Loucy (cell line): ENCODE measurements at regions not wholly inside any gene's neighbourhood (a gene's known extent, or its start where the extent isn't known, plus 50 kb on each side); places are given as distances from the start of the nearest gene placed in this dataset.

Experiments used
- H2AFZ ChIP-seq: fragments of 200-600 bp; sonication (generic); 2 replicates; pipeline ENCODE4 v1.6.0; 2016; ENCODE audit warnings: antibody characterized with exemption, mild to moderate bottlenecking, low read length, moderate library complexity
- H3F3A ChIP-seq: fragments of 200-600 bp; 2 replicates; pipeline ENCODE4 v1.6.0; 2016; ENCODE audit warnings: antibody characterized with exemption, low read depth, mild to moderate bottlenecking
- H3K27me3 ChIP-seq: fragments of 200-600 bp; sonication (generic); 2 replicates; pipeline ENCODE4 v1.6.1; 2014; ENCODE audit warnings: low read length, mild to moderate bottlenecking; ENCODE audit not compliant: insufficient read depth, poor library complexity, severe bottlenecking
- H3K36me3 ChIP-seq: fragments of 200-600 bp; sonication (generic); 2 replicates; pipeline ENCODE4 v1.6.1; 2016; ENCODE audit warnings: low read length; ENCODE audit not compliant: insufficient read depth
- H3K4me1 ChIP-seq: fragments of 200-600 bp; sonication (generic); 2 replicates; pipeline ENCODE4 v1.5.1; 2014; ENCODE audit warnings: low read length, mild to moderate bottlenecking; ENCODE audit not compliant: insufficient read depth, poor library complexity, severe bottlenecking
- H3K4me2 ChIP-seq: fragments of 200-600 bp; sonication (generic); 2 replicates; pipeline ENCODE4 v1.6.0; 2014; ENCODE audit warnings: antibody characterized with exemption, low read length, low read depth, mild to moderate bottlenecking; ENCODE audit not compliant: poor library complexity, severe bottlenecking
- H3K4me3 ChIP-seq: fragments of 200-600 bp; sonication (generic); 2 replicates; pipeline ENCODE4 v1.5.1; 2014; ENCODE audit warnings: low read length, mild to moderate bottlenecking, mixed read lengths; ENCODE audit not compliant: poor library complexity, severe bottlenecking
- H3K79me2 ChIP-seq: fragments of 200-600 bp; sonication (generic); 2 replicates; pipeline ENCODE4 v1.6.1; 2014; ENCODE audit warnings: low read length; ENCODE audit not compliant: insufficient read depth
- H3K9ac ChIP-seq: fragments of 200-600 bp; sonication (generic); 2 replicates; pipeline ENCODE4 v1.6.0; 2014; ENCODE audit warnings: mild to moderate bottlenecking, low read depth, low read length, moderate library complexity; ENCODE audit not compliant: poor library complexity, severe bottlenecking
- H3K9me2 ChIP-seq: fragments of 200-600 bp; sonication (generic); replicated peaks from 2 replicates; pipeline ENCODE4 v1.6.1; 2016; ENCODE audit warnings: low read depth, low read length, mixed read lengths
- H3K9me3 ChIP-seq: fragments of 200-600 bp; sonication (generic); 2 replicates; pipeline ENCODE4 v1.6.1; 2014; ENCODE audit warnings: mild to moderate bottlenecking, antibody characterized with exemption, low read length, low read depth; ENCODE audit not compliant: insufficient read depth
- H4K20me1 ChIP-seq: fragments of 200-600 bp; sonication (generic); 2 replicates; pipeline ENCODE4 v1.6.0; 2014; ENCODE audit warnings: antibody characterized with exemption, low read length, mild to moderate bottlenecking; ENCODE audit not compliant: insufficient read depth, poor library complexity, severe bottlenecking
- EZH2phosphoT487 ChIP-seq: fragments of 200-600 bp; IDR thresholded peaks from 2 replicates; pipeline ENCODE4 v1.6.1; 2018; ENCODE audit warnings: antibody characterized with exemption, mild to moderate bottlenecking, moderate library complexity, borderline replicate concordance
- TF ChIP-seq, protein P1 (sequence below): fragments of 200-600 bp; sonication (generic); conservative IDR thresholded peaks from 2 replicates; pipeline ENCODE4 v1.5.1; 2014; ENCODE audit warnings: mild to moderate bottlenecking, antibody characterized with exemption, low read length

DNA sequence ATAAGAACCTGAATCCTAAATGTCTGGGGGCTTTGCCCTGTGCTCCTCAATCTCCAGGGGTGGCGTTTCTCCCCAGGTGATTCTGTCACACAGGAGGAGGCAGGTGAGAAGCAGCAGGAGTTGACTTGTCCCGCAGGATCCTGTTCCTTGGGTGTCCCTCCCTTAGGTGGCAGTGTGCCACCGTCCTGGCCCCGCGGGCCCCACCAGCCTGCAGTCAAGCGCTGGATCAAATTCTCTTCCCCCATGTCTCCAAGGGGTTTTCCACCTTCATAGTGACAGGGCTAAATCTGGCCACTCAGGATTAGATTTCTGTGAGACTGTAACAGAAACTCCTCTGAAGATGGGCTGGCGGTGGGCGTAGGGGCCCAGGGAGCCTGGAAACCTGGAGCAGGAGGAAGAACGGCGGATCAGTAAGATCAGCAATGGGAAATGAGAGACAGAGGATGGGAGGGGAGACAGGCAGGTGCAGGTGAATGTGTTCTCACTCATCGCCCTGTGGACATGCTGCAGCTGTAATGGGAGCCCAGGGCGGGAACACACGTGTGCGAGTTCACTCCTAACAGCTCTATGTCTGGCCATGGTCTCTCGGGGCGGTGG lies 329.2 kb upstream of the COBL start:
- Histone ChIP-seq H3K79me2 (no peaks in the 10 kb centered on the region), H3K4me3 (no peak overlapping the region), H3K4me2 (no peak overlapping the region), H2AFZ (no peak overlapping the region), H3F3A (no peaks in the 10 kb centered on the region), H3K36me3 (no peaks in the 10 kb centered on the region), H3K27me3 (no peaks in the 10 kb centered on the region), H3K4me1 (no peaks in the 10 kb centered on the region), H4K20me1 (no peaks in the 10 kb centered on the region), H3K9ac (no peak overlapping the region), H3K9me2 (no peaks in the 10 kb centered on the region), H3K9me3 (no peaks in the 10 kb centered on the region)
- TF ChIP-seq EZH2phosphoT487, result no peak
- TF ChIP-seq, protein P1, sequence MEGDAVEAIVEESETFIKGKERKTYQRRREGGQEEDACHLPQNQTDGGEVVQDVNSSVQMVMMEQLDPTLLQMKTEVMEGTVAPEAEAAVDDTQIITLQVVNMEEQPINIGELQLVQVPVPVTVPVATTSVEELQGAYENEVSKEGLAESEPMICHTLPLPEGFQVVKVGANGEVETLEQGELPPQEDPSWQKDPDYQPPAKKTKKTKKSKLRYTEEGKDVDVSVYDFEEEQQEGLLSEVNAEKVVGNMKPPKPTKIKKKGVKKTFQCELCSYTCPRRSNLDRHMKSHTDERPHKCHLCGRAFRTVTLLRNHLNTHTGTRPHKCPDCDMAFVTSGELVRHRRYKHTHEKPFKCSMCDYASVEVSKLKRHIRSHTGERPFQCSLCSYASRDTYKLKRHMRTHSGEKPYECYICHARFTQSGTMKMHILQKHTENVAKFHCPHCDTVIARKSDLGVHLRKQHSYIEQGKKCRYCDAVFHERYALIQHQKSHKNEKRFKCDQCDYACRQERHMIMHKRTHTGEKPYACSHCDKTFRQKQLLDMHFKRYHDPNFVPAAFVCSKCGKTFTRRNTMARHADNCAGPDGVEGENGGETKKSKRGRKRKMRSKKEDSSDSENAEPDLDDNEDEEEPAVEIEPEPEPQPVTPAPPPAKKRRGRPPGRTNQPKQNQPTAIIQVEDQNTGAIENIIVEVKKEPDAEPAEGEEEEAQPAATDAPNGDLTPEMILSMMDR, result no peak

DNA sequence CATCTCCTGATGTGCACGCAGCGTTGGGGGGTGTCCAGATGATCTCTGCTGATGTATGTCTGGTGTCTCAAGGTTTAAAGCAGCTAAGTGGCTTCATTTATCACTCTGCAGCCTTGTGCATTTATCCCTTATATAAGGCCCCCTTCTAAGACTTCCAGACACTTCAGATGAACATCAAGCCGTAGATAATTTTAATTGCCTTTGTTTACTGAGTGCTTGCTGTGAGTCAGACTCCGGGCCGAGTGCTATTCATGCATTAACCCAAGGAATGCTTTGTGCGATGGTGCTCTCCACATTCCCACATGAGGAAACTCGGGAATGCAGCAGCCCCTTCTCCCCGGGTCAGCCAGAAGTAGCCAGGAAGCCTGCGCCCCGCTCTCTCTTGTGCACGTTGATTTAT lies 328.6 kb upstream of the COBL start:
- Histone ChIP-seq H3K9ac (no peak overlapping the region), H3K79me2 (no peaks in the 10 kb centered on the region), H3F3A (no peaks in the 10 kb centered on the region), H3K4me3 (no peak overlapping the region), H3K27me3 (no peaks in the 10 kb centered on the region), H3K9me2 (no peaks in the 10 kb centered on the region), H3K9me3 (no peaks in the 10 kb centered on the region), H3K4me1 (no peaks in the 10 kb centered on the region), H3K36me3 (no peaks in the 10 kb centered on the region), H3K4me2 (no peak overlapping the region), H2AFZ (no peak overlapping the region), H4K20me1 (no peaks in the 10 kb centered on the region)
- TF ChIP-seq, protein P1, result no peak
- no peak for TF ChIP-seq EZH2phosphoT487

DNA sequence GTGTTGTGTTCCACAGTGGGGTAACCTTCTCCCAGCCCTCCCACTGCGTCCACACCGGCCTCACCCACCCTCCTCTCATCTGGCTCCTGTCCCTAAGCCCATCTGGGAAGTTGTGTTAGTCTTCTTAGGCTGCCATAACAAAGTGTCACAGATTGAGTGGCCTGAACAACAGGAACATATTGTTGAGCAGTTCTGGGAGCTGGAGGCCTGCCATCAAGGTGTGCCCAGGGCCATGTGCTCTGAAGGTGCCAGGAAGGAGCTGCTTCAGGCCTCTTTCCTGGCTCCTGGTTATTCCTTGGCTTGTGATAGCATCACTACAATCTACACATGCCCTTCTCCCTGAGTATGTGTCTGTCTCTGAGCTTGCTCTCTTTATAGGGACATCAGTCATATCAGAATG lies 327.6 kb upstream of the COBL start:
- Histone ChIP-seq H3K9ac (no peak overlapping the region), H3K9me2 (no peaks in the 10 kb centered on the region), H3K36me3 (no peaks in the 10 kb centered on the region), H3K4me1 (no peaks in the 10 kb centered on the region), H3K79me2 (no peaks in the 10 kb centered on the region), H3K9me3 (peaks cover 2% of the 10 kb centered on the region; the same call in 1 of the 2 replicates), H2AFZ (no peak overlapping the region), H3K27me3 (no peaks in the 10 kb centered on the region), H3K4me2 (no peak overlapping the region), H4K20me1 (no peaks in the 10 kb centered on the region), H3K4me3 (no peak overlapping the region), H3F3A (no peaks in the 10 kb centered on the region)
- TF ChIP-seq, protein P1, result no peak
- no peak for TF ChIP-seq EZH2phosphoT487
